Activated B cell treated with CpG ODN at 0.5 μM for 24 hours (primary cell): ENCODE measurements at regions not wholly inside any gene's neighbourhood (a gene's known extent, or its start where the extent isn't known, plus 50 kb on each side); places are given as distances from the start of the nearest gene placed in this dataset.
A peak's percentile ranks its signal among the peaks of the same experiment; 100 is the strongest.

Source experiments
- ATAC-seq: fragments of 200-7000 bp; cut with Tn5 transposase; one replicate; pipeline ENCODE4 v1.10.0; 2021; ENCODE audit warnings: low read depth, mild to moderate bottlenecking, moderate library complexity
- CTCF ChIA-PET: fragments of 350-600 bp; sonication (Branson Sonifier 250); formaldehyde crosslinking; loops from one replicate; lab custom pipeline; 2021; ENCODE audit warnings: antibody characterized with exemption; lab: Charles Lee
- POLR2A ChIA-PET: fragments of 350-600 bp; sonication (Branson Sonifier 250); formaldehyde crosslinking; loops from one replicate; lab custom pipeline; 2021; ENCODE audit warnings: antibody characterized with exemption; lab: Charles Lee
- DNase-seq: peaks from one replicate; pipeline ENCODE4 v3.0.0; 2022
- H3K27ac Mint-ChIP-seq: one replicate; pipeline ENCODE4 v1.8.0; 2020; ENCODE audit warnings: mixed read lengths
- H3K27me3 Mint-ChIP-seq: one replicate; pipeline ENCODE4 v1.8.0; 2021; ENCODE audit warnings: mixed read lengths
- H3K36me3 Mint-ChIP-seq: one replicate; pipeline ENCODE4 v1.8.0; 2021; ENCODE audit warnings: low read depth, mixed read lengths
- H3K4me1 Mint-ChIP-seq: one replicate; pipeline ENCODE4 v1.8.0; 2021; ENCODE audit warnings: mixed read lengths
- H3K4me3 Mint-ChIP-seq: one replicate; pipeline ENCODE4 v1.8.0; 2020; ENCODE audit warnings: mild to moderate bottlenecking, mixed read lengths
- H3K9me3 Mint-ChIP-seq: one replicate; pipeline ENCODE4 v1.8.0; 2020; ENCODE audit warnings: mixed read lengths
- CTCF ChIP-seq: fragments of 200-600 bp; IDR thresholded peaks from one replicate; pipeline ENCODE4 v1.8.0; 2022; ENCODE audit warnings: antibody characterized with exemption, mild to moderate bottlenecking
- intact Hi-C: fragments of 100-400 bp; cut with micrococcal nuclease; formaldehyde crosslinking; loops from one replicate; pipeline ENCODE4 v1.15.1; 2024

GRCh38 chr10:123551259-123551658 lies 114.9 kb upstream of the GPR26 start:
- Mint-ChIP-seq H3K27ac (no peak overlapping the region), H3K9me3 (no peaks in the 10 kb centered on the region), H3K4me3 (no peak overlapping the region), H3K4me1 (peaks cover 2% of the 10 kb centered on the region), H3K27me3 (peaks cover 8% of the 10 kb centered on the region), H3K36me3 (no peaks in the 10 kb centered on the region)
- intact Hi-C loops: loop anchor here (10.0 kb wide), 1 partner anchor 156 kb away; no protein-coding TSS in a partner anchor
- TF ChIP-seq CTCF: no peak
- CTCF ChIA-PET: interaction anchor here (2.4 kb wide), 1 partner anchor 508 kb away, joined by 6 read pairs; no protein-coding TSS in a partner anchor
- POLR2A ChIA-PET: no interaction called here
- DNase-seq (no peak), ATAC-seq (no peak)

GRCh38 chr10:123552760-123553554 lies 113.2 kb upstream of the GPR26 start:
- Mint-ChIP-seq H3K36me3 (no peaks in the 10 kb centered on the region), H3K4me1 (peaks cover 2% of the 10 kb centered on the region), H3K27me3 (peaks cover 2% of the 10 kb centered on the region), H3K27ac (no peak overlapping the region), H3K9me3 (no peaks in the 10 kb centered on the region), H3K4me3 (no peak overlapping the region)
- DNase-seq (no peak), ATAC-seq (peak; percentile 25)
- ChIA-PET POLR2A (interaction anchor here (0.7 to 1.4 kb wide), 2 partner anchors 16 to 161 kb away, joined by 3 to 5 read pairs; no protein-coding TSS in a partner anchor), CTCF (interaction anchor here (2.4 kb wide), 1 partner anchor 510 kb away, joined by 6 read pairs; no protein-coding TSS in a partner anchor)
- no peak for TF ChIP-seq CTCF
- intact Hi-C loops: loop anchor here (10.0 kb wide), 1 partner anchor 158 kb away; no protein-coding TSS in a partner anchor

- DNase-seq (no peak), ATAC-seq (peak; percentile 21)
- Mint-ChIP-seq H3K27me3 (peaks cover 2% of the 10 kb centered on the region), H3K9me3 (no peaks in the 10 kb centered on the region), H3K36me3 (no peaks in the 10 kb centered on the region), H3K27ac (no peak overlapping the region), H3K4me1 (peaks cover 2% of the 10 kb centered on the region), H3K4me3 (no peak overlapping the region)
- ChIA-PET CTCF (interaction anchor here (1.2 kb wide), 1 partner anchor 511 kb away, joined by 3 read pairs; no protein-coding TSS in a partner anchor), POLR2A (interaction anchor here (1.4 kb wide), 1 partner anchor 162 kb away, joined by 5 read pairs; no protein-coding TSS in a partner anchor)
- TF ChIP-seq CTCF: no peak
- intact Hi-C loops: loop anchor here (10.0 kb wide), 1 partner anchor 159 kb away; no protein-coding TSS in a partner anchor
Observed at GRCh38 chr10:123553810-123554430, 112.2 kb upstream of the GPR26 start.

GRCh38 chr10:123554656-123555055 lies 111.5 kb upstream of the GPR26 start:
- TF ChIP-seq CTCF: no peak
- DNase-seq (no peak), ATAC-seq (no peak)
- Mint-ChIP-seq H3K4me3 (no peak overlapping the region), H3K36me3 (no peaks in the 10 kb centered on the region), H3K27ac (no peak overlapping the region), H3K27me3 (peaks cover 5% of the 10 kb centered on the region), H3K9me3 (no peaks in the 10 kb centered on the region), H3K4me1 (peaks cover 2% of the 10 kb centered on the region)
- intact Hi-C loops: loop anchor here (5.0 to 10.0 kb wide), 2 partner anchors 160 to 402 kb away; partner anchors contain the start of gene BUB3
- CTCF ChIA-PET: interaction anchor here (1.2 kb wide), 1 partner anchor 512 kb away, joined by 3 read pairs; no protein-coding TSS in a partner anchor
- POLR2A ChIA-PET: interaction anchor here (1.4 kb wide), 1 partner anchor 163 kb away, joined by 5 read pairs; no protein-coding TSS in a partner anchor

GRCh38 chr10:123555616-123556015 lies 110.5 kb upstream of the GPR26 start:
- DNase-seq (no peak), ATAC-seq (no peak)
- H3K36me3 Mint-ChIP-seq: no peaks in the 10 kb centered on the region
- TF ChIP-seq CTCF: no peak
- POLR2A ChIA-PET: no interaction called here
- no peak overlapping the region for H3K27ac Mint-ChIP-seq
- CTCF ChIA-PET: no interaction called here
- no peaks in the 10 kb centered on the region for H3K9me3 Mint-ChIP-seq
- intact Hi-C loops: loop anchor here (5.0 to 10.0 kb wide), 2 partner anchors 161 to 403 kb away; partner anchors contain the start of gene BUB3
- H3K4me1 Mint-ChIP-seq: peaks cover 2% of the 10 kb centered on the region
- peaks cover 8% of the 10 kb centered on the region for H3K27me3 Mint-ChIP-seq
- no peak overlapping the region for H3K4me3 Mint-ChIP-seq
